ENCODE measurements at regions not wholly inside any gene's neighbourhood (a gene's known extent, or its start where the extent isn't known, plus 50 kb on each side); places are given as distances from the start of the nearest gene placed in this dataset.

DNA sequence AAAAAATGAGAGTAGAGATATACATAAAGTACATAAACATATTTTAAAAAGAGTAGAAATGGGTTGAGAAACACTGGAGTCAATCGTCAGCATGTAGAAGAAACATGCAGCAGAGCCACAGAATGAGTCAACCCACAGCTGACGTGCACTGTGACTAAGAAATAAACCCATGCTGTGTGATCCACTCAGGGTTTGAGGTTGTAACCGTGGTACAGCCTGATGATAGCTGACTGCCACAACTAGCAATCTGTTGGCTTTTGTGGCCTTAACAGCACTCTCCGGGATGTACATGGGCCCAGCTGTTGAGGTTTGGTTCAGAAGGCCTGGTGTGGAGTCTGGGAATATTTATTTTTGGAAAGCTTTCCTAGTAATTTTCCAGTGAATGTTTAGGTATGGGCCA lies 554.4 kb upstream of the MEX3C start:
- H3K9me3 Mint-ChIP-seq = no peaks in the 10 kb centered on the region
- no peaks in the 10 kb centered on the region for H3K4me1 Mint-ChIP-seq (ENCODE audit: low read depth)
- DNase-seq (no peak), ATAC-seq (no peak)
- no peak overlapping the region for H3K4me3 Mint-ChIP-seq
- H3K27me3 Mint-ChIP-seq (ENCODE audit: low read depth) = no peaks in the 10 kb centered on the region
- no peaks in the 10 kb centered on the region for H3K36me3 Mint-ChIP-seq (ENCODE audit: insufficient read depth)

DNA sequence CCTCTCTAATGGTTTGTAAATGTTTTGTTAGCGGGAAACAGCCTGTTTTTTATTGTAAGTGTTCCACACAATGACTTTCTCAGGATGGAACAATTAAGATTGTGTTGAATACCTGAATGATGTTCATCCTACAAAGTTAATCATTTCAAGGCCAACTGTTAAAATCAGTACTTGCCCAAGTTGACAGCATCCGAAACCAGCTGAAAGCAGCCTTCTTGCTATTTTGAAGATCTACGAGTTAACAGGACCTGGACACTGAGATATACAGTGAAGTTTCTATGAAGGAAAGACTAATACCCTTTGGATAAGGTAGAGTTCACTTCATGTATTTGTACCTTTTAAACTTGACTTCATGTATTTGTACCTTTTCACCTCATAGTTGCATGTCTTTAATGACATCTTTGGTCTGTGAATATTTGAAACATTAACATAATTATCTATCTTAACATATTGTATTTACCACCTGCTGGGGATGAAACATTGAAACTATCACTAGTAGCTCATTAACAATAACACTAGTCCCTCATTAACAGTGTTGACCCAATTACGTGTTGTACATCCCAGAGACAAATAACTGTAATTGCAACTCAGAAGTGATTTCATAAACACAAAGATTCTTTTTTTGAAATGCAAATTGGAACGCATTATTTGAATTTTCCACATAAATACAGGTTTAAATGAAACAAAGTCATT lies 556.0 kb upstream of the MEX3C start:
- Mint-ChIP-seq H3K27me3 (ENCODE audit: low read depth) (no peaks in the 10 kb centered on the region), H3K36me3 (ENCODE audit: insufficient read depth) (no peaks in the 10 kb centered on the region), H3K4me3 (no peak overlapping the region), H3K9me3 (no peaks in the 10 kb centered on the region), H3K4me1 (ENCODE audit: low read depth) (no peaks in the 10 kb centered on the region)
- no peak for ATAC-seq
- no peak for DNase-seq

DNA sequence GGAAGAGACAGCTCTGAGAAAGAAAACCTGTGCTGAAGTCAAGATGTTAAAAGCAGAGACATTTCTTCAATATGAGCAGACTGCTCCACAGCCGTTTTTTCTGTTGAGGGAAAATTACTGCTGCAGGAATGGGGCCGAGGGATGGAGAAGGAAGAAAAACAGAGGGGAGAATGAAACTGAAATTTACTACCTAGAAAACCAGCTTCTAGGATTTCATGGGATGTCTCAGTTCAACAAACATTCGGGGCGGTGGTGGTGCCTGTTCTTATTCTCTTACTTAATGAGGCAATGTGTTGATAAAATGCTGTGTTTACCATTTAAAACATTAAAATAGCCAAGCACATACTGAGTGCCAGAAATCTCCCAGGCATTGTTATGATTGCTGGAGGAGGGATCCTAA lies 557.1 kb upstream of the MEX3C start:
- DNase-seq (no peak), ATAC-seq (no peak)
- H3K4me1 Mint-ChIP-seq (ENCODE audit: low read depth) = no peaks in the 10 kb centered on the region
- H3K9me3 Mint-ChIP-seq = no peaks in the 10 kb centered on the region
- no peak overlapping the region for H3K4me3 Mint-ChIP-seq
- no peaks in the 10 kb centered on the region for H3K36me3 Mint-ChIP-seq (ENCODE audit: insufficient read depth)
- H3K27me3 Mint-ChIP-seq (ENCODE audit: low read depth) = no peaks in the 10 kb centered on the region

DNA sequence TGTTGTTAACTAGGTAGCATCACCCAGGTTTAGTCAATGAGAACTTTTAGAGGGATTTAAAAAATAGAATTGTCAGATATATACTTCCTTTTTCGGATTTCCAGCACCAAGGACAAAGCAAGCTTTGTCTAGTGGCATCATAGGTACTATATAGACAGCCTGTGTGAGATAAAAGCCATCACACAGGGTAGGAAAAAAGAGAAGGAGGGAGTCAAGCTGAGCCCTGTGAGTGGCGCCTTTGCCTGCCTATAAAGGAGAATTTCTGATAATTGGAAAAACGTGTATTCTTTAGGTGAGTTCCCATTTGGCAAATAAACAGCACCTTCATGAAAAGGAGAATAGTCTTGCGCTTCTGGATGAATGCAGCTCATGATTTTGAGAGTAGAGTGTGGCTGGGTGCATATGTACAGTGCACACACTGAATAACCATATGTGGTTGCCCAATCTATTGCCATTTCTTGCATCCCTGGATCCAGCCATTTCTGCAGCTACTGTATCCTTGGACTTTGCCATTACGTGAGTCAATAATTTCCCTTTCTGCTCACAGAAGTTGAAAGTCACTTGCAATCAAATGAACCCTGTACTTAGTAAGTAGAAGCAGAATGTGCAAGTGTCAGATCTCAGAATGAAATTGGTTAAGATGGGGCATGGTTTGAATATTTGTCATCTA lies 559.9 kb upstream of the MEX3C start:
- Mint-ChIP-seq H3K4me3 (no peak overlapping the region), H3K36me3 (ENCODE audit: insufficient read depth) (no peaks in the 10 kb centered on the region), H3K9me3 (no peaks in the 10 kb centered on the region), H3K27me3 (ENCODE audit: low read depth) (no peaks in the 10 kb centered on the region), H3K4me1 (ENCODE audit: low read depth) (no peaks in the 10 kb centered on the region)
- DNase-seq (no peak), ATAC-seq (no peak)

DNA sequence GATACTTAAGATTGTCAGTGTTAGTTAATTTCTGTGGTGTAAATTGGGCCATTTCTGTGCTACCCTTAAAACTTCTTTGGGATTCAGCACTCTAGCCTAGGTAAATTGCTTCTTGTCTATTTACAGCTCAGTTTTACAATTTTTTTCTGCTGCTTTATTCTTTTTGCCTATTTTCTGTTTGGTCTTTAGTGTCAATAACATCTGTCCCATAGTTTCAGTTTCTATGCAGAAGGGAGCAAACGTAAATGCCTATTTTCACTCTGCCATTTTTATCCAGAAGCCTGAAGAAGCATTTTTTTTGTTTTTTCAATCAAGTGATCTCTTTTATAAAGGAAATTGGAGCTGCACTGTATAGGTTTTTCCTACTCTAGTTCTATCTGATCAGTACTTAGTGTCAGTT lies 564.9 kb upstream of the MEX3C start:
- no peaks in the 10 kb centered on the region for H3K4me1 Mint-ChIP-seq (ENCODE audit: low read depth)
- no peak for ATAC-seq
- no peak overlapping the region for H3K4me3 Mint-ChIP-seq
- no peaks in the 10 kb centered on the region for H3K27me3 Mint-ChIP-seq (ENCODE audit: low read depth)
- H3K9me3 Mint-ChIP-seq = no peaks in the 10 kb centered on the region
- no peaks in the 10 kb centered on the region for H3K36me3 Mint-ChIP-seq (ENCODE audit: insufficient read depth)
- DNase-seq = no peak

DNA sequence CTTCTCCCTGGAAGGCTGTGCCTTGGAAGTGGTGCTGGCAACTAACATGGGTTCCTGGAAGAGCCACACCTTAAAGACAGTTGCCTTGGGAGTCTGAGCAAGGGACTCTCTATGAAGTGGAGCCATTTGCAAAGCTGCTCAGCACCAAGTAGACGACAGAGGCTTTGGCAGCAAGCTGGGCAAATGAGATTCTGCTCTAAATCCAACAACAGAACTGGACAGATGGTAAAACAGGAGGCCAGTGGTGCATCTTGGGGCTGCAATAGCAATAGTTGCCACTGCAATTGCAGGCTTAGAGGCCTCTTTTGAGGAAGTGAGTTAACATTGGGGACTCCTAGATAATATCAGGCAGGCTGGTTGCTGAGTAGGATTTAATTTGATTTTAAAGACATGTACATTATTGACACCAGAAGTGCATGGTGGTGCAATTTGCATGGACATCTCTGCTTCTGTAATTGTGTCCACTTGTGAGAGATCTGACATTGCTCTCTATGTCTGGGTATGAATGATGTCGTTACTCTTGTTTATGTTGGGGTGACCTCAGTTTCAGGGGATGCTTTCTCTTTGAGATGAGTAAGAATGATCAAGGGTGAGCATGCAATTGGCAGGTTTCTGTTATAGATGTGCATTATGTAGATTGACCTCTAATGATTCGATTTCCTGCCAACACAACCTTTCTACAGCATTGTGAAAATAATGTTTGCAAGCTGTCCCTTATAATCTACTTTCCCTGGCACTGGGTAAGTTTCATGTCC lies 568.3 kb upstream of the MEX3C start:
- Mint-ChIP-seq H3K9me3 (no peaks in the 10 kb centered on the region), H3K4me1 (ENCODE audit: low read depth) (no peaks in the 10 kb centered on the region), H3K36me3 (ENCODE audit: insufficient read depth) (no peaks in the 10 kb centered on the region), H3K4me3 (no peak overlapping the region), H3K27me3 (ENCODE audit: low read depth) (no peaks in the 10 kb centered on the region)
- ATAC-seq (no peak), DNase-seq (no peak)

DNA sequence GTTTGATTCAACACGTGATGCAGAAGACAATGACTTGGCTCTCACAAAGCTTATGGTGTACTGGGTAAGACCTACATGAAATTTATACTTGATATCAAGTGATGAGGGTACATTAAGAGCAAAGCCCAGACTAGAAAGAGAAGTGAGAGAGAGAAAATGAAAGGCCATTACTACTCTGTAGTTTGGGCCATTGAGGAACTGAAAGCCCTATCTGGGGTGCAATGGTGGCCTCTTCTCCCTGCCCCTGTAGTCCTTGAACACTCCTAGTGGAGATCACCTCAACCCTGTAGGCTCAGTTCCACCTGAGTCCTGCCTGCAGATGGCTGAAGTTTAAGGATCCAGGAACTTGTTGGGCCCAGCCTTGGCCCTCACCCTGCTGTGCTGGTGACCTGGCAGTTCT lies 569.8 kb upstream of the MEX3C start:
- DNase-seq (no peak), ATAC-seq (no peak)
- Mint-ChIP-seq H3K36me3 (ENCODE audit: insufficient read depth) (no peaks in the 10 kb centered on the region), H3K4me1 (ENCODE audit: low read depth) (no peaks in the 10 kb centered on the region), H3K4me3 (no peak overlapping the region), H3K9me3 (no peaks in the 10 kb centered on the region), H3K27me3 (ENCODE audit: low read depth) (no peaks in the 10 kb centered on the region)

DNA sequence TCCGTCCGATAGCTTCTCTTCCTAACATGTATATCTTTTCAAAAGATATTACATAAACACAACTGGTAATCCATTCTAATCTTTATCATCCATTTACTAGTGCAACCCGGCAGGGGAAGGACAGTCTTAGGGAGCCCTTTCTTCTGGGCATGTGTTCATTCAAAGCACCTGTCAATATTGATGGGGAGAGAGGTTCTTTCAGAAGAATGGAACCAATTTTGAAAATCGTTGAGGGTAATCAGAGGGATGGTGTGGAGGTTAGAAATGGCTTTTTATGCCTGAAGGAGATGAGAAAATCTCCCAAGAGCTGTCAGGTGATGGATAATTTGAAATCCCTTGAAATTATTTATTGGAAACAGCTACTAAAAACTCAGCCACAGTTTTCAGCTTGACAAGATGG lies 561.9 kb upstream of the DCC start:
- ATAC-seq (no peak), DNase-seq (no peak)
- Mint-ChIP-seq H3K36me3 (ENCODE audit: insufficient read depth) (no peaks in the 10 kb centered on the region), H3K4me3 (no peak overlapping the region), H3K27me3 (ENCODE audit: low read depth) (no peaks in the 10 kb centered on the region), H3K9me3 (no peaks in the 10 kb centered on the region), H3K4me1 (ENCODE audit: low read depth) (no peaks in the 10 kb centered on the region)

DNA sequence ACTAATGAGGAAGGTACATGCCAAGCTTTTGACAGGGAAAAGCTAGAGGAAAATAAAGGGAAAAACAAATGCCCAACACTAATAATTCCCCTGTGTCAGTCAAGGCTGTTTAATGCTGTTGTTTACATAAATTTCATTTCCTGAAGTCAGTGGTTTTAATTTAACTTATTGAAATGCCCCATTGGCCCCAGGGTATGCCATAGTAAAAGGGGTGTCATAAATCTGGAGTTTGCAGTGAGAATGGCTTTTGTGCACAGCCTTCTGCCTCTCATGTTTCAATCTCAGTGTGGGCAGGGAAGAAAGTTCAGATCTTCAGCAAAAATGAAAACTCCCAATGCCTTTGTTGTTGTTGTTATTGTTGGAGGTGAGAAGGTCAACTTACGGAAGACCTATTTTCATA lies 550.1 kb upstream of the DCC start:
- DNase-seq = no peak
- no peaks in the 10 kb centered on the region for H3K36me3 Mint-ChIP-seq (ENCODE audit: insufficient read depth)
- no peaks in the 10 kb centered on the region for H3K9me3 Mint-ChIP-seq
- no peak overlapping the region for H3K4me3 Mint-ChIP-seq
- ATAC-seq = no peak
- no peaks in the 10 kb centered on the region for H3K4me1 Mint-ChIP-seq (ENCODE audit: low read depth)
- no peaks in the 10 kb centered on the region for H3K27me3 Mint-ChIP-seq (ENCODE audit: low read depth)

DNA sequence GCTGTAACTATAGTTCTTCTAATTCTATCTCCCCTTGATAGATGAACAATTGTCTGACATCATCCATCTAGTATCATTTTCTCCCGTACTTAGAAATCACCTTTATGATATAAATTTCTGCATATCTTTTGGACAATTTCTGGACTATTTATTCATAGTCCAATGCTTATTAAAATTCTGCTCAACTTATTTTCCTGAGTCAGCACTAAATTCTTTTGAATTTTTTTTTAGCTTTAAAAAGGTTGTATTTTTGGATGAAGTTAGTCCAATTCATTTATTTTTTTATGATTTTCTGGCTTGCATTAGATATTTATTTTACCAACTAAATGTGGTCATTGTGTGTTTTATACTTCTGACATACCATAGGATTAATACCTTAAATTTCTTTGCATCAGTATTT lies 538.5 kb upstream of the DCC start:
- Mint-ChIP-seq H3K36me3 (ENCODE audit: insufficient read depth) (no peaks in the 10 kb centered on the region), H3K9me3 (peaks cover 4% of the 10 kb centered on the region), H3K4me3 (no peak overlapping the region), H3K27me3 (ENCODE audit: low read depth) (no peaks in the 10 kb centered on the region), H3K4me1 (ENCODE audit: low read depth) (no peaks in the 10 kb centered on the region)
- no peak for ATAC-seq
- no peak for DNase-seq

DNA sequence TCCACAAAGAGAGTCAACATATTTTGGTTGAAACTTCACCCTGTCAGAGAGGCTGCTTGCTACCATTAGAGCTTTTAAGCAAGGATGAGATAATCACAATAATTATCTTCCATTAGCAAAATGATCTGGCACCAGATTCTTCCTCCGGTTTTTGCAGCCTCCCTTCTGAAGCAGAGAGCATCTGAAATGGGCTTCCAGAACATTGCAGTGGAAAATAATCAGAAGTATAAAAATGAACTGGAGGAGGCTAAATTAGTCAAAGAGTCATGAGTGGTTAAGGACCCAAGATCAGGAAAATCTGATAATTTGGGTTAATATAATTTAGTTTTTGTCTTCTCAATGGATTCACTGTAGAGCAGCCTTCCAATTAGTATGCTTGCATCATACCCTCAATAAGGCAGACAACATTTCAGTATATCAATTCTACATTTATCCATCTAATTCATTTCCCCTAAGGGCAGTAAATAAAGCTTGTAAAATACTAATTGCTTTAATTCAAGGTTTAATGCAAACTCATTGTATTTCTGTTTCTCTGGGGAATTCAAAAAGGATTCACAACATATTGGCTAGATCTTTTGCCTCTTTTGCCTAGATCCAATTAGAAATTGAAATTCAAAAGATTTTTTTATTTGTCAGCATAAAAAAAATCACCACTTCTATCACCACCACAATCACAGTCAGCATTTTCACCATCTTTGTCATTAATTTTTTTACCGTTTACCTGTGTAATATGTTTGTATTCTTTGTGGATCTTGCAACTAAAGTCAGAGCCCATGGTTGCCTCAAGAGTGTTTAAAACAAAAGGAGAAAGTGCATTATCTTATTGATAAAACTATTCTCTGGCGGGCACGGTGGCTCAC lies 537.2 kb upstream of the DCC start:
- Mint-ChIP-seq H3K4me1 (ENCODE audit: low read depth) (no peaks in the 10 kb centered on the region), H3K27me3 (ENCODE audit: low read depth) (no peaks in the 10 kb centered on the region), H3K9me3 (peaks cover 4% of the 10 kb centered on the region), H3K36me3 (ENCODE audit: insufficient read depth) (no peaks in the 10 kb centered on the region), H3K4me3 (no peak overlapping the region)
- DNase-seq = no peak
- no peak for ATAC-seq

DNA sequence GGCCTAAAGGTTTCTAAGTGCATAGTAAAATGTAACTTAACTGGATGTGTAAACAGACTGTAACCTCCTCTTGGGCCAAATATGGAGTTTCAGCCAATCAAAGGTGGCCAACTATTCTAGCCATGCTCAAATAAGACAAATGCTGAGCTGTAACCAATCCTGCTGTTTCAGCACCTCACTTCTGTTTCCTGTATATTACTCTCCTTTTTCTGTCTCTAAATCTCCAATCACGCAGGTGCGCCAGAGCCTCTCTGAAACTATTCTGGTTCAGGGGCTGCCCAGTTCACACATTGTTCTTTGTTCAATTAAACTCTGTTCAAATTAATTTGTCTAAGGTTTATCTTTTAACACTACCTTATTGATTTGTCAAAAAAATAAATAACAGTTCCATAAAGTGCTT lies 532.7 kb upstream of the DCC start:
- Mint-ChIP-seq H3K9me3 (peaks cover 4% of the 10 kb centered on the region), H3K27me3 (ENCODE audit: low read depth) (no peaks in the 10 kb centered on the region), H3K36me3 (ENCODE audit: insufficient read depth) (no peaks in the 10 kb centered on the region), H3K4me3 (no peak overlapping the region), H3K4me1 (ENCODE audit: low read depth) (no peaks in the 10 kb centered on the region)
- ATAC-seq (no peak), DNase-seq (no peak)

DNA sequence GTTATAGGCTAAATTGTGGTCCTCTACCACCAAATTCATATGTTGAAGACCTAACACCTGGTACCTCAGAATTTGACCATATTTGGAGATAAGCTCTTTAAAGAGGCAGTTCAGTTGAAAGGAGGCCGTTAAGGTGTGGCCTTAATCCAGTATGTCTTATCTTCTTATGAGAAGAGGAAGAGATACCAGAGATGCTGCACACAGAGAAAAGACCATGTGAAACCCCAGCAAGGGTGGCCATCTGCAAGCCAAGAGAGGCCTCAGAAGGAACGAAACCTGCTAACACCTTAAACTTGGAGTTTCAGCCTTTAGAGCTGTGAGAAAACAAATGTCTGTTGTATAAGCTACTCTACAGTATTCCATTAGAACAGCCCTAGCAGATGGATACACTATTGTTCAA lies 528.1 kb upstream of the DCC start:
- H3K4me1 Mint-ChIP-seq (ENCODE audit: low read depth) = no peaks in the 10 kb centered on the region
- ATAC-seq = no peak
- H3K9me3 Mint-ChIP-seq = no peaks in the 10 kb centered on the region
- H3K27me3 Mint-ChIP-seq (ENCODE audit: low read depth) = no peaks in the 10 kb centered on the region
- no peak overlapping the region for H3K4me3 Mint-ChIP-seq
- no peaks in the 10 kb centered on the region for H3K36me3 Mint-ChIP-seq (ENCODE audit: insufficient read depth)
- no peak for DNase-seq

DNA sequence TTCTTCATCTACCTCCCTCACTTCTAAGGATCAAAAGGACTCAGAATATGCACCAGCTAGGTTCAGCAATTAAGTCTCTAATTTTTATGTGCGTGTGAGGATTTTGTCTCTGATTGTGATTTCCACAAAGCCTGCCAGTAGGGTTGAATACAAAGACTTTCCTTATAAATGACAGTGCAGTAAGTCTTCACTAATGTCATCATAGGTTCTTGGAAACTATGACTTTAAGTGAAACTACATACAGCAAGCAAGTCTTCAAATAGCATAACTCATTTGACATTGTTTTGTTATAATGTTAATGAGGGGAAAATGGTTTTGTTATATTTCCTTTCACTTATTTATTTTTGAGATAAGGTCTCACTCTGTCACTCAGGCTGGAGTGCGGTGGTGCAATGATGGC lies 526.3 kb upstream of the DCC start:
- no peaks in the 10 kb centered on the region for H3K36me3 Mint-ChIP-seq (ENCODE audit: insufficient read depth)
- H3K4me3 Mint-ChIP-seq = no peak overlapping the region
- no peaks in the 10 kb centered on the region for H3K9me3 Mint-ChIP-seq
- no peak for ATAC-seq
- H3K4me1 Mint-ChIP-seq (ENCODE audit: low read depth) = no peaks in the 10 kb centered on the region
- no peaks in the 10 kb centered on the region for H3K27me3 Mint-ChIP-seq (ENCODE audit: low read depth)
- no peak for DNase-seq

Data from activated T-cell treated with anti-CD3 and anti-CD28 coated beads, Interleukin-2, amount 50 U/mL, for 4 hours (primary cell).